ENCODE measurements at regions not wholly inside any gene's neighbourhood (a gene's known extent, or its start where the extent isn't known, plus 50 kb on each side); places are given as distances from the start of the nearest gene placed in this dataset.

DNA sequence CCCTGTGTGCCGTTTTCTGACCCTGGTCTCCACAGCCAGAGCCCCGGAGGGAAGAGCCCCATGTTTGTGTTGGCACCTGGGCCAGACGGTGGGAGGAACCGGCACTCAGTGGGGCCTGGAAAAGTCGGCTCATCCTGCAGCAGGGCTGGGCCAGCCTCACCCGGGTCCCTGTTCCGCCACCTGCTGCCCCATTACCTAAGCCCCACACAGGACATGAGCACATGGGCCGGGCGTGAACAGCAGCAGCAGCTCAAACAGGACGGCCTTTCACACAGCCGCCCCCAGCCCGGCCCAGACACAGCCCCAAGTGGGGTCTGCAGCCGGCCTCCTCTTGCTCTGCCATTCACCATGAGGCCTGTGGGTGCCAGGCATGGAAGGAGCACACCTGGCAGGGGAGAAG is 302.4 kb downstream of the MN1 start:
- DNase-seq (ENCODE audit: low read depth) = no peak

GRCh38 chr22:27501191-27501936 is 300.2 kb downstream of the MN1 start:
- no peak for DNase-seq (ENCODE audit: low read depth)

GRCh38 chr22:27502327-27502726 is 299.2 kb downstream of the MN1 start:
- no peak for DNase-seq (ENCODE audit: low read depth)

DNA sequence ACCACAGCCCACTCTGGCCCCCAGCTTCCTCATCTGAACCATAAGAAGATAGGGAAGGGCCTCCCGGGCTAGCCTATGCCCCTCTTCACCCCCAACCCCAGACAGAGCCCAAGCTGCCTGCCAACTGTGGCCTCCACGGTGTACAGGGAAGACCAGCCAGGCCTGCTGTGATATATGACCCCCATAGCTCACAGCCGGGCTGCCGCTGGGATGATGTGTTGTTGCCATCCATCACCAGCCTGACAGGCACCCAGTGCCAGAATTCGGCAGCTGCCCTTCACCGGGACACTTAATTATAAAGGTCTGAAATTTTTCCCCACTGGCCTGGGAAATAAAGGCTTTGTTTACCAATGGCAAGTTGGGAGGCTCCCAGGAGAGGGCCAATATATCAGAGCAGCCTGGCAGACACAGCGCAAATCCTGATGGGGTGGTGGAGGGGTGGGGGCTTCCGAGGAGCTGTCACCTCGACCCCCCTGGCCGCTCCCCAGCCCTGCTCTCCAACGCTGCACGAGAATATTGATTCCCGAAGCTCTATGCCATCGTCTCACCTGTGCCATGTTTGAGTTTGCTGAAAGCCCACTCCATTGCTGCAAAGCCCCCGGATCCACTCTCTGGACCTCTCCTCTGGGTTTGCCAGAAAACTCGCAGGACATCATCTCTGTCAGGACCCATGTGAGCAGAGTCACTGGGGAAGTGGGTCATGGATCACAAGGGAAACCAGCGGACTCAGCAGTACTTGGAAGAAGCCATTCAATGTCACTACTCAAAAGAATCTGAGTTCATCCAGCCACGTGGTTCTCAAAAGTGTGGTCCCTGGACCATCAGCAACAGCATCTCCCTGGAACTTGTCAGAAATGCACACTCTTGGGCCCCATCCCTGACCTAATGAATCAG is 296.9 kb downstream of the MN1 start:
- no peak for DNase-seq (ENCODE audit: low read depth)

- DNase-seq (ENCODE audit: low read depth) = no peak
Measured at GRCh38 chr22:27507111-27507611, 294.4 kb downstream of the MN1 start.

DNA sequence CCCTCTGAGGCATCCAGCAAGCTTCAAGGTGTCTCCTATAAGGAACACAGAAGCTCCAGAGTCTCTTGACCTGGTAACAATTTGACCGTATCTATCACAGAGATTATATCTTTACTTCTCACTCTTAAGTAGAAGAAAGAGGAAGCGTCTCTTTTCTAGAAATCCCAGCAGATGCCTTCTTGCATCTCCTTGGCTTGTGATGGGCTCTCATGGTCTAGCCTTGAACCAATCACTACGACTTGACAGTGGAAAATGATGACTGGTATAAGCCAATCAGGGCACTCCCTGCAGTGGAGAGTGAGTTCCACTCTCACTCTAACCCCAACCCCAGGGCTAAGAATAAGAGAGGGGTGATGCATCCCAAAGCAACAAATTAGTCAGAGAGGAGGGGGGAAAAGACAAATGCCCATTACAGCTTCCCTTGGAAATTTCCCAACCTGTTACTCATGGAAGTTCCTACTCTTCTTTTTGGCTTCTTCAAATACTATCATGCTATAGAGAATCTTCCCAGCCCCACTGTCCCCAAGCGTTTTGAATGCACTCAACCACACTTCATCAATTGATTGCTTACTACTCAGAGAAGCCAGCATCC is 293.5 kb downstream of the MN1 start:
- no peak for DNase-seq (ENCODE audit: low read depth)

DNA sequence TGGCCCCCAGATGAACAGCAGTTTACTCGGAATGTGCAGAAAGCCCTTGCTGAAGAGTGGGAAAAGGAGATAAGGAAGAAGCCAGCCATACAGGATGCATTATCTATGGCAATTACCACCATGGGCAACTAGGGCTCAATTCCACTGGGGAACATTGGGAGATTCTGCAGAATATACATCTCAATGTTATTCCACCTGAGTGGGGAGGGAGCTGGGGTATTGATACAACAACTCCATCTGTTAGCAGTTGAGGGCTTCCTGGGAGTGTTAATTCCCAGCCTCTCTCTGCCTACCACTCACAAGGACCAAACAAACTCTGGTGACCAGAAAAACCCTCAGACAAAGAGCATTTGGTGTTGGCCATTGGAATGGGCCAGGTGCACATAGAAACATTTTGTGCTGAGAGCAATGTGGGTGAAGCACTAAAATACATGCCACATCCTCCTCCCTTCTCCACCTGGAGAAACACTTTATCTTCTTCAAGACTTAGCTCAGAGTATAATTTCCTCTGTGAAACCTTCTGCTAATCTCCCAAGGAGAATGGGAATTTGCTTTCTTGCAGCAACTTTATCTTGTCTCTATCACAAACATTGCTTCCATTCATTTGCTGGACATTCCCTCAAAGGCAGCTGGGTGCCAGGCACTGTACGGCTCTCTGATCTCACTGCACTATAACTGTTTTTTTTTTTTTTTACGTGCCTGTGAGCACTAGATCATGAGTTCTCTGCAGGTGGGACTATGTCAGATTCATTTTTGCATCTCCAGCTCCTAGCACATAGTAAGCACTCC is 292.2 kb downstream of the MN1 start:
- no peak for DNase-seq (ENCODE audit: low read depth)

- no peak for DNase-seq (ENCODE audit: low read depth)
Measured at GRCh38 chr22:27510024-27510423, 291.5 kb downstream of the MN1 start.

DNA sequence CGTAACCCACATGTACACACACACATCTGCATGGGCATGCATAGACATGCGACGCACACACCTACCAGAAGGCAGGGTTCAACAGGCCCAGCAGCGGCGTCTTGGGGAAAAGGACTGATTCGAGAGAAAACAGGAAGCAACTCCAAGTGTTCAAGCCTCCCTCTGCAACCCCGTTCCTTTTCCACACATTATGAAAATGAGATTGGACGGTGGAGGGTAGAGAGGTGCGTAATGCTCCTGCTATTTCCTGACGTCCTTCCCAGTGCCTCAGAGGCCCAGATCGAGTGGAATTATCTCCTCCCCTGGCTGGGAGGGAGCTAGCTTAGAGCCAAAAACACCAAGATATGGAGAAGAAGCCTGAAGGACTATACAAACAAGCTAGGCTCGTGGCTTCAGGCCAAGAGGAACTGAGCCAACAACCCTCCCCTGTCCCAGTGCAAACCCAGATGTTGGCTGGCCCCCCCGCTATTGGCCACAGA is 289.2 kb downstream of the MN1 start:
- DNase-seq (ENCODE audit: low read depth) = no peak

DNA sequence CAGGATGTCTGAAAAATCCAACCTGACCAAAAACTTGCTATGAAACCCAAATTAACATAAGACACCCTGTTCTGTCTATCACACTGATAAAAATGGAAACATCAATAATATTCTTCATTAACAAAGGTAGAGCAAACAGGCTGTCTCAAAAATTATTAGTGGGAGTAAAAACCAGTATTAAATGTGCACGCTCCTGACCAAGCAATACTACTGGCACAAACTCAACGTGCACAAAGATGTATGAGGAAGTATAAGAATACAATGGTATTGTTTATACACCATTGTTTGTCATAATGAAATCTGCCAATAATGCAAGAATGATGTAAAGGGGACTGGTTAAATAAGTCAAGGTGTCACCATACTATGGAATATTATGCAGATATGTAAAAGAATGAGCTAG is 288.5 kb downstream of the MN1 start:
- no peak for DNase-seq (ENCODE audit: low read depth)

GRCh38 chr22:27514601-27515523 is 286.7 kb downstream of the MN1 start:
- DNase-seq (ENCODE audit: low read depth) = no peak

GRCh38 chr22:27517361-27518155 is 284.0 kb downstream of the MN1 start:
- no peak for DNase-seq (ENCODE audit: low read depth)

- DNase-seq (ENCODE audit: low read depth) = no peak
Measured at GRCh38 chr22:27518531-27519340, 282.8 kb downstream of the MN1 start.

DNA sequence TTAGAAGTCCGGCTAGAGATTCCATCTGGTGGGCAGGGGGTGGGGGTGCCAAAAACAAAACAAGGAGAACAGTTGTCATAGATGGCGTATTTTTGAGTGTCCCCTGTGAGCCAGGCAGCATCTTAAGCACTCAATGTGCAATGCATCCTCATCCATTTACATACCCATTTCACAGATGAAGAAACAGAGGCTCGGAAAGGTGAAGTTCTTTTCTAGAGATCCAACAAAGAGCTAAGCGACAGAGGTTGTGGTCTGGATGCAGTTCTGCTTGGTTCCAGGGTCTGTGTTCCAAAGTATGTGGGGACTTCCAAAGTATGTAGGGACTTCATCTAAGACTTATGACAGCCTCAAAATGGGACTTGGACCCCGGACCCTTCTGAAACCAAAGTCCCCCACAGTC is 277.8 kb downstream of the MN1 start:
- no peak for DNase-seq (ENCODE audit: low read depth)

DNA sequence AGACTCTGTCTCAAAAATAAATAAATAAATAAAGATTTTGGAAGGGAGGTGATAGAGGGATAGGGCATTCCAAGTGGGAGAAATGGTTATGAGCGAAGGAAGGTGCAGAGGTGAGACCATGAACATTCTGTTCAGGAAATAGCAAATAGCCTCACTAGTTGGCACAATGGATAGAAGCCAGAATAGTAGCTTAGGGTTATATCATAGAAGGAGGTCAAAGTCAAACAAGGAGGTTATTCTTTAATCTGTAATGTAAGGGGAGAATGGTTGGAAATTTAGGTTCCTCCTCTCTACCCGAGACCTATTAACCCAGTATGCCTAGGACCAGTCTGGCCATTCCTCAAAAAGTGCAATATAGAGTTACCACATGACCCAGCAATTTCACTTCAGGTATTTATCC is 275.8 kb downstream of the MN1 start:
- DNase-seq (ENCODE audit: low read depth) = no peak

- DNase-seq (ENCODE audit: low read depth) = no peak
Measured at GRCh38 chr22:27526901-27527300, 274.7 kb downstream of the MN1 start.

DNA sequence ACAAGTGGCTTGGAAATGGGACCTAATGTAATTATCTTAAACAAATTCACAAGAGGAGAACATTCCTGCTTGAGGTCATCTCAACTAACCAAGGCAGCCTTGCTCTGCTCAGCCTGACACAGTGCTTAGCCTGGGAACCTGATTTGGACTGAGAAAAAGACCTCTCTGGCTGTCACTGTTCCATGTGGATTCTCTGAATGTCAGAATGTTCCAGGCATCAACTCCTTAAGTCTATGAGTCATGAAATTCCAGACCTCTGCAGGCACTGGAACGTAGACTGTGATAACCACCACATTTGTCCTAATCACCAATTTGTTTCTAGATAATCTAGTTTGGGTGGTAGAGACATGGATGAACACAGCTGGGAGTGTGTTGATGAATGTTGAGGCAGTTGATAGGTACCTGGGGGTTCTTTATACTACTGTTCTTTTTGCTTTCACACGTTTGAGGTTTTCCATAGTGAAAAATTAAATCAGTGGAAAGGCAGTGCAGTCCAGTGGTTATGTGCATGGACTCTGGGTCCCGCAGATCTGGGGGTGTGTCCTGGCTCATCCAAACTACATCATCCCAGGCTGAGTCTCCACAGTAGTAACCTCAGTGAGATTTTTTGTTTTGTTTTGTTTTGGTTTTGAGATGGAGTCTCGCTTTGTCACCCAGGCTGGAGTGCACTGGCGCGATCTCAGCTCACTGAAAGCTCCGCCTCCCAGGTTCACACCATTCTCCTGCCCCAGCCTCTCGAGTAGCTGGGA is 269.6 kb downstream of the MN1 start:
- no peak for DNase-seq (ENCODE audit: low read depth)

- no peak for DNase-seq (ENCODE audit: low read depth)
Measured at GRCh38 chr22:27533105-27533745, 268.3 kb downstream of the MN1 start.

Measured in GM04504 (cell line).